T-helper 1 cell (primary cell): ENCODE measurements at regions not wholly inside any gene's neighbourhood (a gene's known extent, or its start where the extent isn't known, plus 50 kb on each side); places are given as distances from the start of the nearest gene placed in this dataset.

Source experiments
- DNase-seq, 5 donors: peaks; one replicate each; pipeline ENCODE4 v3.0.0-alpha.2; 2012 to 2020

- no peak for DNase-seq
These were observed 133.9 kb upstream of the ZNF618 start for GRCh38 chr9:113741886-113742854.

DNA sequence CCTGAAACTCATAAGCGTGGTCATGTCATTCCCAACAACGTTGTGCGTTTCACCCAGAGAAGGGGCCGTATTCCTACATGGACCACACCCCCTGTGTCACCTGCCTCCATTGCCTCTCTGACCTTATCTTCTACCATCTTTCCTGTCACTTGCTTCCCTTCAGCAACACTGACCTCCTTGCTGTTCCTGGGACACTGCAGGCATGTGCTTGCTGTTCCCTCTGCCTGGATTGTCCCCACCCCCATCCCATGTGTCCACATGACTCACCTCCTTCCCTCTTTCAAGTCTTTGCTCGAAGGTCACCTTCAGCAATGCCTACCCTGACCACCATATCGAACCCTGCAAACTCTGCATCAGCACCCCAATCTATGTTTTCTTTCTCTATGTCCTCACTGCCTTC, 133.2 kb upstream of the ZNF618 start:
- DNase-seq = no peak

GRCh38 chr9:113746486-113746885, 129.6 kb upstream of the ZNF618 start:
- DNase-seq = no peak

DNA sequence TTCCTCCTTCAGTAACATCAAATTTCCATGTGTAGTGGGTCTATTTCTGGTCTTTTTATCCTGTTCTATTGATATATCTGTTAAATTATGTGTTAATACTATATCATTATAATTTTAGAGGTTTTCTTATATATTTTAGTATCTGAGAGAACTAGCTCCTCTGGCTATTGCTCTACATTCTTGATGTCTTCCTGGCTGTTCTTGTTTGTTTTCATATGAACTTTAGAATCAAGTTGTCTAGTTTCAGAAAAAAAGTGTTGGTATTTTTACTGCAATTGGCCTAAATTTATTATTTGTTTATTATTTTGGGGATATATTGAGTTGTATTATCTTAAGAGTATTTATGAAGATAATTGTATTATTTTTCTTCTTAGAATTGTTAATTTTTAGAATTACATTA, 128.0 kb upstream of the ZNF618 start:
- no peak for DNase-seq

- no peak for DNase-seq
These were observed 122.5 kb upstream of the ZNF618 start for GRCh38 chr9:113753398-113754119.

DNA sequence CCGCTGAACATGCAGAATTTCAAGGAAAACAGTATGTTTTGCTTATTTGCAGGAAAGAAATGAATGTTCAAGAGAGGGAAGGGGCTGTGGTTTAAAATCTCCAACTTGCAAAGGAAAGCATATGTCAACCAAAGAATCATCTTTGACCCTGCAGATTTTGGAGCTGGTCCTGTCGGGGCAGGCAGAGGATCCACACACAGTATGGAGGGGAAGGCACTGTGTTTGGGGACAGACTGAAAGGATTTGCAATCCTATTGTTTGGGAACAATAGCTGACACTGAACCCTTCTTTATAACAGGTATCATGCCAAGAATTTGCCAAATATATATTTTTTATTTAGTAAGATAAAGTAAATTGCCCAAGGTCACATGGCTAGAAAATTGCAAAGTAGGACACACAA, 121.4 kb upstream of the ZNF618 start:
- no peak for DNase-seq

GRCh38 chr9:113755433-113755832, 120.7 kb upstream of the ZNF618 start:
- DNase-seq = no peak

GRCh38 chr9:113756476-113757192, 119.5 kb upstream of the ZNF618 start:
- DNase-seq = no peak

DNA sequence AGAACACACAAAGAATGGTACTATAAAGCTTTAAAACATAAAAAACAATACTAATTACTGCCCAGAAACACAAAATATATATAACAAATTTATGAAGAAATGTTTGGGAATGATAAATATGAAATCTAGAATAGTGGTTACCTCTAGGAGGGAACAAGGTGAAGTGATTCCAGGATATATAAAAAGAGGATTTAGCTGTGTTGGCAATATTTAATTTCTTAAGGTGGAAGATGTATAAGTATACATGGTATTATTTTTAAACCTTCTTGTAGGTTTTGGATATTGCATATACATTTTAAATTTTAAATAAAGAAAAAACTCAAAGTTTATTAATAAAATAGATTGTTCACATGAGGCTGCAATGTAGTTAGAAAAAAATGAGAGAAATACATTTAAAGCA, 112.7 kb upstream of the ZNF618 start:
- DNase-seq = no peak

DNA sequence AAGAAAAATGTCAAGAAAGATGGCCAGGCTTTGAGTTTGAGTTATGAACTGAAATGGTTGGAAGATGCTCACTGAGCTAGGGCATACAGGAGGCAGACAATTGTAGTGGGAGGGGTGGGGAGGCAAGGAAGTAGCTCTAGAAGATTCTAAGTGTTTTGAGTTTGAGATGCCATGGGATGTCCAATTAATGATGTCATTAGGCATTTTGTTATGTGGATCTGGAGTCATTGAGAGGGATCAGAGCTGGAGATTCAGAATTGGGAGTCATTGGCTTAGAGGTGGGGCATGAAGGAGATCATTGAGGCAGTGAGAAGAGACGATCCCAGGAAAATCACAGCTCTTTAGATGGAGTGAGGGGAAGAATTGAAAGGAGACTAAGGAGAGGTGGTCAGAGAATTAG, 111.5 kb upstream of the ZNF618 start:
- DNase-seq = no peak

GRCh38 chr9:113769412-113769811, 106.7 kb upstream of the ZNF618 start:
- DNase-seq = no peak

- no peak for DNase-seq
These were observed 105.7 kb upstream of the ZNF618 start for GRCh38 chr9:113770396-113770795.

- DNase-seq = no peak
These were observed 104.9 kb upstream of the ZNF618 start for GRCh38 chr9:113771199-113771598.

DNA sequence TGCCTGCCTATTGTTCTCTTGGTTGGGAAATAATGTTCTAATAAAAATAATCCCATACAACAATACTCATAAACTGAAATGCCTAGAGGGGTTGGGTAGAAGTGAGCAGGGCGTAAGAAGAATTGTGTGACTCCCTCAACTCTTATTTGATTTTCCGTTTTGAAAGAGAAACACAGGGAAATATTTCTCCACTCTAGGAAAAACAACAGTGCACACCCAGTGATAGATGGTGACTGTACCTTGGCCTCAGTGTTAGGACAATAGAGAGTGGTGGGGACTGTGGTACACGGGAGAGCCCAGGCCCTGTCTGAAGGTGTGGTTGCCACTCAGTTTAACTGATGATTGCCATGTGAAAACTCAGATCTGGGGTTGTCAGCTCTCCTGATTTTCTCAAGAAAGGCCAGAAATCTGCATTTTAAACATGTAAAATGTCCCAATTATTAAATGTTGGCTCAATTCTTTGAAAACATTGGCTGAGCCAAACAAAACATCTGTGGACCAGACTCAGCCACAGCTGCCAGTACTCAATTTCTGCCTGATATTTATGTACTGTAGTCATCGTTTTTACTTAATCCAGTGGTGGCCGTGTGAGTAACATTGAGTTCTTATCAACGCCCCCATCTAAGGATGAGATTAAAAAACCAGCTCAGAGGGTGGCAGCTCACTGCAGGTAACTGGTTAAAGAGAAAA, 103.8 kb upstream of the ZNF618 start:
- no peak for DNase-seq

DNA sequence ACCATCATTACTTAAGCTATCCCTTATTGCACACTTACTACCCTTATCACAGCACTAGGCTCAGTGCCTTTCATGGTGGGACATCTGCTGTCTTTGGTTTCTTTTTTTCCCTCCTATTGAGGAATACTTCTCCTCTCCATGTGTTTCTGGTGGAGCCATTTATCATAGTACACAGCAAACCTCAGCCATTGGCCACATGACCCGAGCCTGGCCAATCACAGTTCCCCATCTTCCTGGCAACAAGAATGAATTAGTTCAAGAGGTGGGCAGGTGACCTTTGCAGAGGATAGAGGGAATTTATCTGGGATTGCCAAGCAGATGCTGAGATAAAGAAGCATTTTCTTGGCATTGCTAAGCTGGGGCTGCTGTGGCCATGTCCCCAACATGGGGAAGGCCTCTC, 101.1 kb upstream of the ZNF618 start:
- DNase-seq = no peak

- DNase-seq = no peak
These were observed 100.4 kb upstream of the ZNF618 start for GRCh38 chr9:113775749-113776148.

- no peak for DNase-seq
These were observed 99.9 kb upstream of the ZNF618 start for GRCh38 chr9:113776194-113776593.

DNA sequence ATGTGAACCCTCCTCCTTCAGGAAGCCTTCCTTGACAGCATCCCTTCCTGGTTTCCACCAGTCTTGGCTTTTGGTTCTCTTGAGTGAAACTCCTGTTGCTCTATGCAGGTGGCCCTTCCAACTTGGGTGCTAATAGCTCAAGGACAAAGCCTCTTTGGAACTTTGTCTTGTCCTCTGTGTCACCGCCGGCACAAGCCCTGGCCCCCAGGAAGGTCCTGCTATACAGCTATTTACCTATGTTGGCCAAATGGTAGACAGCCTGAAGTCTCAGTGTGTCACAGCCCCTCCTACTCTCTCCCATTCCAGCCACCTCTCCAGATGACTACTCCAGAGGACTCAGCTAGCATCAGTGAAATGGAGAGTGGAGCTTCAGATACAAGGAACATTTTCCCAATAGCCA, 94.7 kb upstream of the ZNF618 start:
- DNase-seq = no peak

GRCh38 chr9:113781896-113782295, 94.2 kb upstream of the ZNF618 start:
- DNase-seq = no peak

DNA sequence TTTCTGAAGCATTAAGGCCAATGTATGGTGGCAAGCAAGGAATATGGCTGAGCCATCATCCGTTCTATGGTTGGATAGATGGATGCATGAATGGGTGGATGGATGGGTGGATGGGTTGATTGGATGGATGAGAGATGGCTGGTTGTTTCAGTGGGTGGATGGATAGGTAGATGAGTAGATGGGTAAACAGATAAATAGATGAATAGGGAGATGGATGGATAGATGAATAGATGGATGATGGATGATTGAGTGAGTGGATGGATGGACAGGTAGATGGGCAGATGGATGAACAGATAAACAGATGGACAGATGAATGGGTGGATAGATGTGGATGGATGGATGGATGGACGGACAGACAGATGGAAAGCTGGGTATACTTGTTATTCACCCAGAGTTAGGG, 92.6 kb upstream of the ZNF618 start:
- DNase-seq = no peak

DNA sequence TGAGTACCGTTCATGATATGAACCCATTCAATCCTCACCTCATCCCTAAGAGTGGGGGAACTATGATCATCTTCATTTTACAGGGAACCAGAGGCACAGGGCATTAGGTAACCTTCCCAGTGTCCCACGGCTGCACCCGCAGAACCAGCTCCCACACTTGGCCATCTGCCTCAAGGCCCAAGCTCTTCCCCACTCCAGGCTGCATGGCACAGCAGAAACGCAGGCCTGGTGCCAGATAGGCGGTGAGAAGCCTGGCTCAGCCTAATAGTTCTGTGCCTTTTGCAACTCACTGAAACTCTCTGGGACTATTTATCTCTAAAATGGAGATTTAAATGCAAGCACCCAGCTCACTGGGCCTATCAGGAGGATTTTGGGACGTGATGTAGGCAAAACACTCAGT, 90.8 kb upstream of the ZNF618 start:
- DNase-seq = no peak

- DNase-seq = no peak
These were observed 90.0 kb upstream of the ZNF618 start for GRCh38 chr9:113786071-113786470.

GRCh38 chr9:113787871-113788270, 88.2 kb upstream of the ZNF618 start:
- no peak for DNase-seq
